Endothelial cell of umbilical vein (primary cell): ENCODE measurements at regions not wholly inside any gene's neighbourhood (a gene's known extent, or its start where the extent isn't known, plus 50 kb on each side); places are given as distances from the start of the nearest gene placed in this dataset.

ENCODE experiments used
- BruUV-seq: library from RNA; stranded (reverse); fragments of 400-500 nt; replicated peaks from 2 replicates; lab custom pipeline; 2021; lab: Mats Ljungman, UMichigan
- CTCF ChIA-PET: fragments of 300-600, 350-600 bp; sonication (Branson Sonifier 250); formaldehyde crosslinking; loops from one replicate; lab custom pipeline; 2021; ENCODE audit warnings: antibody characterized with exemption, inconsistent platforms; lab: Charles Lee
- POLR2A ChIA-PET: fragments of 300-600, 350-600 bp; sonication (Branson Sonifier 250); formaldehyde crosslinking; loops from one replicate; lab custom pipeline; 2021; ENCODE audit warnings: antibody characterized with exemption, inconsistent platforms; lab: Charles Lee
- DNase-seq: peaks from one replicate; pipeline ENCODE4 v3.0.0-alpha.2; 2011; ENCODE audit warnings: low read depth, low spot score
- FAIRE-seq: peaks from 2 replicates; lab custom pipeline; 2011; peaks lifted over from hg19 to GRCh38; lab: Jason Lieb, UNC
- H2AFZ ChIP-seq: 2 replicates; pipeline ENCODE4 v1.6.0; 2012; ENCODE audit warnings: low read depth, low read length, control low read depth, inconsistent platforms
- H3K27ac ChIP-seq: 2 replicates; pipeline ENCODE4 v1.5.1; 2011; ENCODE audit warnings: low read depth, mild to moderate bottlenecking, control low read depth, low read length, moderate library complexity; ENCODE audit not compliant: insufficient read depth
- H3K27me3 ChIP-seq, 2 experiments: 2 replicates each; pipeline versions ENCODE4 v1.6.0 to v1.6.1; 2011; ENCODE audit warnings: low read length in 2 of 2, mixed read lengths in 1 of 2; ENCODE audit not compliant: control insufficient read depth in 2 of 2, insufficient read depth in 2 of 2
- H3K36me3 ChIP-seq, 2 experiments: 2 replicates in 1 of 2; 3 replicates in 1 of 2; pipeline ENCODE4 v1.5.1; 2011; ENCODE audit warnings: low read length in 2 of 2, mild to moderate bottlenecking in 1 of 2, moderate library complexity in 1 of 2; ENCODE audit not compliant: control insufficient read depth in 2 of 2, insufficient read depth in 2 of 2; ENCODE audit errors: extremely low read depth in 1 of 2
- H3K4me1 ChIP-seq: 3 replicates; pipeline ENCODE4 v1.5.1; 2011; ENCODE audit warnings: mild to moderate bottlenecking, low read length; ENCODE audit not compliant: control insufficient read depth, insufficient read depth; ENCODE audit errors: extremely low read depth
- H3K4me2 ChIP-seq: 2 replicates; pipeline ENCODE4 v1.6.1; 2011; ENCODE audit warnings: low read length, control low read depth, mixed read lengths; ENCODE audit not compliant: insufficient read depth
- H3K4me3 ChIP-seq, 3 experiments: fragments of 200-600 bp in 1 of 3; sonication (generic), shearing (Covaris generic) in 1 of 3; replicated peaks in 1 of 3; 2 replicates each; pipeline ENCODE4 v1.5.1; 2011 to 2016; ENCODE audit warnings: control low read depth in 3 of 3, low read length in 3 of 3, mild to moderate bottlenecking in 2 of 3, inconsistent platforms in 1 of 3, low read depth in 1 of 3, moderate library complexity in 1 of 3; ENCODE audit not compliant: insufficient read depth in 1 of 3
- H3K79me2 ChIP-seq: 2 replicates; pipeline ENCODE4 v1.6.0; 2012; ENCODE audit warnings: low read length, inconsistent platforms; ENCODE audit not compliant: control insufficient read depth, insufficient read depth
- H3K9ac ChIP-seq: replicated peaks from 2 replicates; pipeline ENCODE3; 2011; ENCODE audit warnings: low read length, control low read depth; ENCODE audit not compliant: insufficient read depth; ENCODE audit errors: extremely low read depth
- H3K9me1 ChIP-seq: replicated peaks from 3 replicates; pipeline ENCODE4 v1.6.0; 2011; ENCODE audit warnings: mild to moderate bottlenecking, low read length; ENCODE audit not compliant: control insufficient read depth, insufficient read depth; ENCODE audit errors: extremely low read depth
- H3K9me3 ChIP-seq: replicated peaks from 2 replicates; pipeline ENCODE4 v1.5.1; 2012; ENCODE audit warnings: low read length, inconsistent platforms; ENCODE audit not compliant: control insufficient read depth, insufficient read depth
- H4K20me1 ChIP-seq: replicated peaks from 2 replicates; pipeline ENCODE3; 2011; ENCODE audit warnings: mild to moderate bottlenecking, low read length; ENCODE audit not compliant: control insufficient read depth, insufficient read depth; ENCODE audit errors: extremely low read depth
- FOS ChIP-seq: IDR thresholded peaks from 2 replicates; pipeline ENCODE4 v1.6.1; 2011; ENCODE audit warnings: mild to moderate bottlenecking, low read length, moderate library complexity, borderline replicate concordance; ENCODE audit not compliant: insufficient read depth
- dilution Hi-C: fragments of 300-500 bp; cut with MboI; formaldehyde crosslinking; loops from one replicate; pipeline ENCODE4 v1.15.0; 2019; ENCODE audit warnings: low sequenced_read_pairs; ENCODE audit not compliant: extremely low pct_ligation_motif_present
- intact Hi-C: fragments of 100-400 bp; cut with micrococcal nuclease; formaldehyde crosslinking; loops from one replicate; pipeline ENCODE4 v1.10.0; 2022
- TF ChIP-seq, protein P1 (sequence below), 2 donors: IDR thresholded peaks; 1 replicate in 1 of 2; 2 replicates in 1 of 2; pipeline ENCODE4 v1.5.1; 2011; ENCODE audit warnings: low read length in 2 of 2, mild to moderate bottlenecking in 2 of 2, moderate library complexity in 2 of 2, control low read depth in 1 of 2, inconsistent platforms in 1 of 2, low read depth in 1 of 2; ENCODE audit not compliant: insufficient read depth in 1 of 2; ENCODE audit errors: extremely low read depth in 1 of 2
- TF ChIP-seq, protein P2 (sequence below): IDR thresholded peaks from 2 replicates; pipeline ENCODE4 v1.6.1; 2011; ENCODE audit not compliant: insufficient read depth, insufficient read length

DNA sequence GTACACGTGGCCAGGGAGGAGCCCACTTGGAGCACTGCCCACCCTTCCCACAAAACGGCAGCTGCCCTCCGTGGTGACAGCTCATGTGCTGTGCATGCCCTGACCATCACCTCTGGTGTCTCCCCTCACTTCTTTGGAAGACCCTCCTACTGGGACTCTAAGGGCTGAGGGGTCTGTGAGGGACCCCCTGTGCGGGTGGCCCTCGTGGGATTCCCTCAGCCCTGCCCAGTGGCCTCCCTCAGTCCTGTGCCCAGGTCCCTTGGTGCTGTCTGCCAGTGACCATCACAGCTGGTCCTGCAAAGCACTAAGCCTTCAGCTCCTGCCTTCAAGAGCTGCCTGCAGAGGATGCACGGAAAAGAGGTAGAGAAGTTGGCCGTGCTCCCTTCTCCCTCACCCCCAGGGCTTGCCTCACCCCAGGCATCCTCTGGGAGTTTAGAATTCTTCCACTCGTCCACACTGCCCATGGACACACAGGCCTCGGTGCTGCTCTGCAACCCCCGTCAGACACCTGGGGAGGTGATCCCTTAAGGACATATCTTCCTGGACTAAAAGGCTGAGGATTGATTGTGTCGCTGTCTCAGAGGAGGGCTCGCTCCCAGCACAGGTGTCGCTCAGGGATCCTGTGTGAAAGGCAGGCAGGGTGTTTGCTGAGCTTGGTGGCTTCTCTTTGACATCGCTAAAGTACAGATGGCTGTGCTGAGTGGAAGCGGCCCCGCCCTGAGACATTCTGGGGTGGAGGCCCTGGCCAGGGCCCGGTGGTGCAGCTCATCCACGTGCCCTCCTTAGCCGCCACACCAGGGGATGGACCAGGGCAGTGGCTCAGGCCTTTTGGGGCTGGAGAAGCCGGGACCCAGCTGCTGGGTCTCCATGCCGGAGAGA is 119.5 kb upstream of the FRMD1 start:
- no peaks in the 10 kb centered on the region for H3K4me1 ChIP-seq
- POLR2A ChIA-PET: no interaction called here
- no peaks in the 10 kb centered on the region for H4K20me1 ChIP-seq
- dilution Hi-C loops (no loop called here), intact Hi-C loops (no loop called here)
- CTCF ChIA-PET: no interaction called here
- no peaks in the 10 kb centered on the region for H3K9me1 ChIP-seq
- DNase-seq (no peak), FAIRE-seq (no peak)
- H3K4me2 ChIP-seq: no peak overlapping the region
- no peaks in the 10 kb centered on the region for H3K27me3 ChIP-seq
- no peaks in the 10 kb centered on the region for H3K9me3 ChIP-seq
- H3K9ac ChIP-seq: no peak overlapping the region
- H2AFZ ChIP-seq: no peak overlapping the region
- BruUV-seq: no TSS peak
- H3K27ac ChIP-seq: no peak overlapping the region
- H3K79me2 ChIP-seq: no peaks in the 10 kb centered on the region
- H3K36me3 ChIP-seq: no peaks in the 10 kb centered on the region
- H3K4me3 ChIP-seq: no peak overlapping the region
- TF ChIP-seq, protein P1, sequence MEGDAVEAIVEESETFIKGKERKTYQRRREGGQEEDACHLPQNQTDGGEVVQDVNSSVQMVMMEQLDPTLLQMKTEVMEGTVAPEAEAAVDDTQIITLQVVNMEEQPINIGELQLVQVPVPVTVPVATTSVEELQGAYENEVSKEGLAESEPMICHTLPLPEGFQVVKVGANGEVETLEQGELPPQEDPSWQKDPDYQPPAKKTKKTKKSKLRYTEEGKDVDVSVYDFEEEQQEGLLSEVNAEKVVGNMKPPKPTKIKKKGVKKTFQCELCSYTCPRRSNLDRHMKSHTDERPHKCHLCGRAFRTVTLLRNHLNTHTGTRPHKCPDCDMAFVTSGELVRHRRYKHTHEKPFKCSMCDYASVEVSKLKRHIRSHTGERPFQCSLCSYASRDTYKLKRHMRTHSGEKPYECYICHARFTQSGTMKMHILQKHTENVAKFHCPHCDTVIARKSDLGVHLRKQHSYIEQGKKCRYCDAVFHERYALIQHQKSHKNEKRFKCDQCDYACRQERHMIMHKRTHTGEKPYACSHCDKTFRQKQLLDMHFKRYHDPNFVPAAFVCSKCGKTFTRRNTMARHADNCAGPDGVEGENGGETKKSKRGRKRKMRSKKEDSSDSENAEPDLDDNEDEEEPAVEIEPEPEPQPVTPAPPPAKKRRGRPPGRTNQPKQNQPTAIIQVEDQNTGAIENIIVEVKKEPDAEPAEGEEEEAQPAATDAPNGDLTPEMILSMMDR (IDR thresholded peaks at IDR 0.05; ENCODE audit: extremely low read depth in 1 of 2, insufficient read depth in 1 of 2, low read depth in 1 of 2, low read length in 2 of 2): no peak
- TF ChIP-seq, protein P2, sequence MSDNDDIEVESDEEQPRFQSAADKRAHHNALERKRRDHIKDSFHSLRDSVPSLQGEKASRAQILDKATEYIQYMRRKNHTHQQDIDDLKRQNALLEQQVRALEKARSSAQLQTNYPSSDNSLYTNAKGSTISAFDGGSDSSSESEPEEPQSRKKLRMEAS: no peak
- TF ChIP-seq FOS: no peak
